HG03575 (cell line): ENCODE measurements at regions not wholly inside any gene's neighbourhood (a gene's known extent, or its start where the extent isn't known, plus 50 kb on each side); places are given as distances from the start of the nearest gene placed in this dataset.

Source experiments
- ATAC-seq: cut with Tn5 transposase; IDR thresholded peaks from one replicate; pipeline ENCODE4 v1.9.1; 2021; ENCODE audit not compliant: unreplicated experiment, insufficient number of reproducible peaks, low FRiP score; ENCODE audit errors: extremely low read depth

- ATAC-seq = no peak
Observed at GRCh38 chr2:52879561-52879960, 888.0 kb upstream of the CHAC2 start.

- ATAC-seq = no peak
Observed at GRCh38 chr2:52877703-52878102, 889.9 kb upstream of the CHAC2 start.

GRCh38 chr2:52874466-52875106 is 893.0 kb upstream of the CHAC2 start:
- no peak for ATAC-seq

- no peak for ATAC-seq
Observed at GRCh38 chr2:52862801-52863200, 904.8 kb upstream of the CHAC2 start.

- no peak for ATAC-seq
Observed at GRCh38 chr2:52861596-52861995, 906.0 kb upstream of the CHAC2 start.

GRCh38 chr2:52859065-52859464 is 908.5 kb upstream of the CHAC2 start:
- ATAC-seq = no peak

GRCh38 chr2:52857722-52858121 is 909.9 kb upstream of the CHAC2 start:
- ATAC-seq = no peak

GRCh38 chr2:52852006-52852405 is 915.6 kb upstream of the CHAC2 start:
- no peak for ATAC-seq

GRCh38 chr2:52844701-52845423 is 922.7 kb upstream of the CHAC2 start:
- ATAC-seq = no peak

GRCh38 chr2:52835909-52836308 is 931.7 kb upstream of the CHAC2 start:
- no peak for ATAC-seq

- ATAC-seq = no peak
Observed at GRCh38 chr2:52831216-52831615, 936.4 kb upstream of the CHAC2 start.

GRCh38 chr2:52828112-52828511 is 939.5 kb upstream of the CHAC2 start:
- no peak for ATAC-seq

- no peak for ATAC-seq
Observed at GRCh38 chr2:52821631-52822030, 946.0 kb upstream of the CHAC2 start.

- no peak for ATAC-seq
Observed at GRCh38 chr2:52818958-52819357, 948.6 kb upstream of the CHAC2 start.

- no peak for ATAC-seq
Observed at GRCh38 chr2:52810460-52810859, 957.1 kb upstream of the CHAC2 start.

- ATAC-seq = no peak
Observed at GRCh38 chr2:52805901-52806410, 961.6 kb upstream of the CHAC2 start.

- no peak for ATAC-seq
Observed at GRCh38 chr2:52794581-52794980, 973.0 kb upstream of the CHAC2 start.

- no peak for ATAC-seq
Observed at GRCh38 chr2:52779446-52779845, 988.2 kb upstream of the CHAC2 start.

- ATAC-seq = no peak
Observed at GRCh38 chr2:52776571-52776970, 991.0 kb upstream of the CHAC2 start.

GRCh38 chr2:52775674-52776073 is 991.9 kb upstream of the CHAC2 start:
- no peak for ATAC-seq

- no peak for ATAC-seq
Observed at GRCh38 chr2:52765735-52766134, 1001.9 kb upstream of the CHAC2 start.
